ENCODE measurements at regions not wholly inside any gene's neighbourhood (a gene's known extent, or its start where the extent isn't known, plus 50 kb on each side); places are given as distances from the start of the nearest gene placed in this dataset.
"Not testable (repeated sequence)": the region's sequence is repeated elsewhere in the genome, so short reads cannot be mapped to it uniquely, and the experiment has no call there.

GRCh38 chr6:105688573-105688972 lies 285.7 kb upstream of the PREP start:
- H3K4me3 ChIP-seq (ENCODE audit: low read length): no peak overlapping the region
- TF ChIP-seq CTCF (conservative IDR thresholded peaks at IDR 0.05; ENCODE audit: low read depth, low read length): no peak
- no peak for DNase-seq (ENCODE audit: low read depth)

- not testable (repeated sequence) for DNase-seq (ENCODE audit: low read depth); H3K4me3 ChIP-seq (ENCODE audit: low read length)
Measured at GRCh38 chr6:105686793-105687192, 283.9 kb upstream of the PREP start.

GRCh38 chr6:105681061-105681460 lies 278.2 kb upstream of the PREP start:
- H3K4me3 ChIP-seq (ENCODE audit: low read length): no peak overlapping the region
- DNase-seq (ENCODE audit: low read depth): no peak
- no peak for TF ChIP-seq CTCF (conservative IDR thresholded peaks at IDR 0.05; ENCODE audit: low read depth, low read length)

- H3K4me3 ChIP-seq (ENCODE audit: low read length): no peak overlapping the region
- no peak for TF ChIP-seq CTCF (conservative IDR thresholded peaks at IDR 0.05; ENCODE audit: low read depth, low read length)
- no peak for DNase-seq (ENCODE audit: low read depth)
Measured at GRCh38 chr6:105680131-105680530, 277.2 kb upstream of the PREP start.

- no peak for TF ChIP-seq CTCF (conservative IDR thresholded peaks at IDR 0.05; ENCODE audit: low read depth, low read length)
- no peak overlapping the region for H3K4me3 ChIP-seq (ENCODE audit: low read length)
- no peak for DNase-seq (ENCODE audit: low read depth)
Measured at GRCh38 chr6:105678516-105678915, 275.6 kb upstream of the PREP start.

GRCh38 chr6:105677671-105678475 lies 275.0 kb upstream of the PREP start:
- H3K4me3 ChIP-seq (ENCODE audit: low read length): no peak overlapping the region
- no peak for TF ChIP-seq CTCF (conservative IDR thresholded peaks at IDR 0.05; ENCODE audit: low read depth, low read length)

GRCh38 chr6:105676857-105677256 lies 274.0 kb upstream of the PREP start:
- no peak for TF ChIP-seq CTCF (conservative IDR thresholded peaks at IDR 0.05; ENCODE audit: low read depth, low read length)
- DNase-seq (ENCODE audit: low read depth): no peak
- no peak overlapping the region for H3K4me3 ChIP-seq (ENCODE audit: low read length)

More at GRCh38 chr6:105677671-105678475, 275.0 kb upstream of the PREP start:
- DNase-seq (ENCODE audit: low read depth): no peak
